ENCODE measurements at regions not wholly inside any gene's neighbourhood (a gene's known extent, or its start where the extent isn't known, plus 50 kb on each side); places are given as distances from the start of the nearest gene placed in this dataset.

DNA sequence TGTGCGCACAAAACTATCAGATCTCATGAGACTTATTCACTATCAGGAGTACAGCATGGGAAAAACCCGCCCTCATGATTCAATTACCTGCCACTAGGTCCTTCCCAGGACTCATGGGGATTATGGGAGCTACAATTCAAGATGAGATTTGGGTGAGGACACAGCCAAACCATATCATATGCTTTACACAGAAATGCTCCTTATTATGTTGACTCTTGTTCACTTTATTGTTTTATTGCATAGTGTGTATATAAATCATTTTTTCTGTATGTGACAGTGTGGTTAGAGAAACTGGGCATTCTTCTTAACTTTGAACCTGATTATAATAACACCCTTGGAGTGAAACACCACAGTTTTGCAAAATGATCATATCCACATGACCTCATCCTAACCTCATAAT is 212.8 kb upstream of the TNRC6C start:
- H3K27ac ChIP-seq, result no peak overlapping the region
- TF ChIP-seq, protein P1, sequence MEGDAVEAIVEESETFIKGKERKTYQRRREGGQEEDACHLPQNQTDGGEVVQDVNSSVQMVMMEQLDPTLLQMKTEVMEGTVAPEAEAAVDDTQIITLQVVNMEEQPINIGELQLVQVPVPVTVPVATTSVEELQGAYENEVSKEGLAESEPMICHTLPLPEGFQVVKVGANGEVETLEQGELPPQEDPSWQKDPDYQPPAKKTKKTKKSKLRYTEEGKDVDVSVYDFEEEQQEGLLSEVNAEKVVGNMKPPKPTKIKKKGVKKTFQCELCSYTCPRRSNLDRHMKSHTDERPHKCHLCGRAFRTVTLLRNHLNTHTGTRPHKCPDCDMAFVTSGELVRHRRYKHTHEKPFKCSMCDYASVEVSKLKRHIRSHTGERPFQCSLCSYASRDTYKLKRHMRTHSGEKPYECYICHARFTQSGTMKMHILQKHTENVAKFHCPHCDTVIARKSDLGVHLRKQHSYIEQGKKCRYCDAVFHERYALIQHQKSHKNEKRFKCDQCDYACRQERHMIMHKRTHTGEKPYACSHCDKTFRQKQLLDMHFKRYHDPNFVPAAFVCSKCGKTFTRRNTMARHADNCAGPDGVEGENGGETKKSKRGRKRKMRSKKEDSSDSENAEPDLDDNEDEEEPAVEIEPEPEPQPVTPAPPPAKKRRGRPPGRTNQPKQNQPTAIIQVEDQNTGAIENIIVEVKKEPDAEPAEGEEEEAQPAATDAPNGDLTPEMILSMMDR (IDR thresholded peaks at IDR 0.05), result no peak
- no peak for TF ChIP-seq ZFX (IDR thresholded peaks at IDR 0.05; ENCODE audit: borderline replicate concordance)

DNA sequence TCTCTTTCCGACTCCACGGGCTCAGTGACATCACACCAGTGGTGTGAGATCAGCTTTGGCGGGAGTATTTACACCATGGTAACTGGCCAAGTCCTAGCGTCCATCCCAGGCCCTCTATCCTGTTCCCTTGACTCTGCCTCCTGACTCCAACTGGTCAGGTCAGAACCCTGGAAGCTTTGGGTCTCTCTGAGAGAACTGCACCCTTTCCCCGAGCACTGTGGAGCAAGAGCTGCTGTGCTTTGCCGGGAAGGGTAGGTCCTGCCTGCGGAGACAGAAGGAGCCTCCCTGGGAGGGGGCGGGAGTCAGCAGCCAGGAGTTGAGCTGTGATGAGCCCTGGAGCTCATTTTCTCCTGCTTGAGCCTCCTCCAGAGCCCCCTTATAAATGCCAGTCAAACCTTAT is 212.1 kb upstream of the TNRC6C start:
- TF ChIP-seq ZFX (IDR thresholded peaks at IDR 0.05; ENCODE audit: borderline replicate concordance), result no peak
- TF ChIP-seq, protein P1 (IDR thresholded peaks at IDR 0.05), result no peak
- H3K27ac ChIP-seq, result no peak overlapping the region

DNA sequence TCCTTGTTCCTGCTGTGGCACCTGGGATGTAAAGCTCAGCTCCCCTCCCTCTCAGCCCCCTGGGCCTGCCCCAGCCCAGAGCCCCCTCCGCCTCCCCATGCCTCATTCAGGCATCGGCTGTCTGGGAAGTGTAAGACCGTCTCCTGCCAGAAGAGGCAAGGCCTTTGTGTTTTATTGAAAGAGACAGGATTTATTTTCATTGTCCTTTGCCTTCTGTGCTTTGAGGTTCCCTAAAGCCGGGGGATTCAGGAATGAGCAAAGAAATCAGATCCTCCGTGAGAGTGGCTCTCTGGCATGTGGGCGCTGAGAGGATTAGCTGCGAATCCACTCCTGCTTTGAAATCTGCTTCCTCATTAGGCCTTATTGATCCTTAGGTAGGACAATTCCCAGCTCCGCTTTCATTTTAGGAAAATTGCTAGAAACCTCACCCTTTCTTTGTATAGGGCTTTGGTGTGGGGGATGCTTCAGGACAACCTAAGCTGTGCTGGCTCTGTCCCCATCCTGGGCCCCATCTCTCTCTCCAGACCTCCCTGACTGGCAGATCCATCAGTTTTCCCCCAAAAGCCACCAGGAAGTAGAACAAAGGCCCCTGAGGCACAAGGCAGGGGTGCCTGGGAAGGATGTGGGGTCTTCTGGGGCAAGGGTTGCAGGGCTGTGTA is 211.5 kb upstream of the TNRC6C start:
- H3K27ac ChIP-seq, result no peak overlapping the region
- TF ChIP-seq, protein P1 (IDR thresholded peaks at IDR 0.05), result no peak
- no peak for TF ChIP-seq ZFX (IDR thresholded peaks at IDR 0.05; ENCODE audit: borderline replicate concordance)

DNA sequence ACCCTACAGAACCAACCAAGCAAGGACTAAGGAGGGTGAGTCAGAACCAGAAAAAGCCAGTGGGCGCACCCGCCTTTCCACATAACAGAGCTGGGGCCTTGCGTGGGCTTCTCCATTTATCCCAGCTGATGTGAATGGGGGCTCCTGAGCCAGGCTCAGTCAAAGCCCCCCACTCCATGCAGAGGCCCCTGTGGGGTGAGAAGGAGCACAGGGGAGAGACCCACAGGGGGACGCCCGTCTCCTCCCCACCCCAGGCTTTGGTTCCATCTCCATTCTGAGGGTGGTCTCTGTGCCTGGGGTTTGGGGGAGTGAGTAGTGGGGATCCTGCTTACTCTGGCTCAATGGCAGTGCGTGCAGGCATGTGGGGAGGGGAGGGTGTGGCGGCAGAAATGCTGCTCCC is 210.1 kb upstream of the TNRC6C start:
- TF ChIP-seq, protein P1 (IDR thresholded peaks at IDR 0.05), result no peak
- H3K27ac ChIP-seq, result no peak overlapping the region

DNA sequence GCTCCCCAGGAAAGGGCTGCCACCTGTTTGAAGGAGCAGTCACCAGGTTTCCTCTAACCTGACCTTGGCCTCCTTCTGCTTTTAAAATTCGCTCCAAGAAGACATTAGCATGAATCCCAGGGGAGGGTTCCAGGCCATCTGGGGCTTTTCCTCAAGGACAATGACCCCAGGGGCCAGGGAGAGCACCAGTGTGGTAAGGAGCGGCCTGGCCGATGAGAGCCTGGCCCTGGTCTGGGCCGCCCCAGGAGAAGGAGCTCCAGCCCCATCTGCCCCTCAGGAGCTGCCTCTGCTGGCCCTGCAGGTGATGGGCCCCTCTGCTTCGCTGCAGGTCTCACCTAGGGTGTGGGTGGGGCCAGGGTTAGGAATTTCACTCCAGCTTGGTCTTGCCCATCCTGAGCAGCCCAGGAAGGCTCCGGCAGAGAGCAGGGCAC is 209.2 kb upstream of the TNRC6C start:
- H3K27ac ChIP-seq, result no peak overlapping the region
- TF ChIP-seq ZFX (IDR thresholded peaks at IDR 0.05; ENCODE audit: borderline replicate concordance), result no peak
- TF ChIP-seq, protein P1 (IDR thresholded peaks at IDR 0.05), result no peak

DNA sequence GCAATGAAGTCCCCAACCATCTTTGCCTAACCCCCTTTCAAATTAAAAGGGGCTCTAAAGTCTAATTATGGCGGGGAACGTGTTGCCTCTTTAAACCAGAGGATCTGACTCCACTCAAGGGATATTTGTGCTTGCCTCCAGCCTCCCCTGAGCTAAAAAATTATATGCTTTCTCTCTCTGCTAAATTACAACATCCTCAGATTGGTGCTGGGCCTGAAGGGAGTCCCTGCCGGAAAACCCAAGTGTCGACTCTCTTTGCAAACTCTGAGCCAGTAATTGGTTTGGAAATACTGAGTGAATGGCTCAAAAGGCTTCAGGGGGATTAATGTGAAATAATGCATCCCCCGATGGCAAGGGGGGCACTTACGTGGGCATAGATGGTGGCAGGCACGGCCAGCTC is 208.5 kb upstream of the TNRC6C start:
- TF ChIP-seq, protein P1 (IDR thresholded peaks at IDR 0.05), result no peak
- no peak for TF ChIP-seq ZFX (IDR thresholded peaks at IDR 0.05; ENCODE audit: borderline replicate concordance)
- no peak overlapping the region for H3K27ac ChIP-seq

DNA sequence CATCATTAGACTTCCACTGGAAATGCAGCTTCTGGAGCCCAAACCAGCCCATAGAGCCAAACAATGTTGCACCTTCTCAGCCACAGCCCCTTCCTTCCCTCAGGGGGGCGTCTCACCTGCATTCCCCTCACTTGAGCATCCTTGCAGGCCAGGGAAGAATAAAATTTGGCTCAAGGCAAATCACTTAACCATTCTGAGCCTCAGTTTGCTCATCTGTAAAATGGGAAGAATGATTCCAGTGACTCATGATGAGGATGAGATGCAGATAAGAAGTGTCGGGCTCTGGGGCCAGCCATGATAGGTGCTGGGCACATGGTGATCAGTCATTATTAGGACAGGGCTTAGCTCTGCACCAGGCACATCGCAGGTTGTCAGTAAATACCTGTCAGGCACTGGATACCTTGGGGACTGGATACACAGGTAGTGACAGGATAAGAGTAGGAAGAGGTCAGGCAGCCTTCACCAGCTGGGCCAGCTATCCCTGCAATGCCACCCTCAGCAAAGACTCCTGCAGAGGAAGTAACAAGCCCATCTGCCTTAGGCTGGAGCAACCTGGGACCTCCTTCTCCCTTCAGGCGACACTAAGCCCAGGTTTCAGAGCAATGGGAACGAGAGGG is 208.0 kb upstream of the TNRC6C start:
- TF ChIP-seq, protein P1 (IDR thresholded peaks at IDR 0.05), result no peak
- no peak for TF ChIP-seq ZFX (IDR thresholded peaks at IDR 0.05; ENCODE audit: borderline replicate concordance)
- no peak overlapping the region for H3K27ac ChIP-seq

Measured in 22Rv1 (cell line).